ENCODE measurements at regions not wholly inside any gene's neighbourhood (a gene's known extent, or its start where the extent isn't known, plus 50 kb on each side); places are given as distances from the start of the nearest gene placed in this dataset.

DNA sequence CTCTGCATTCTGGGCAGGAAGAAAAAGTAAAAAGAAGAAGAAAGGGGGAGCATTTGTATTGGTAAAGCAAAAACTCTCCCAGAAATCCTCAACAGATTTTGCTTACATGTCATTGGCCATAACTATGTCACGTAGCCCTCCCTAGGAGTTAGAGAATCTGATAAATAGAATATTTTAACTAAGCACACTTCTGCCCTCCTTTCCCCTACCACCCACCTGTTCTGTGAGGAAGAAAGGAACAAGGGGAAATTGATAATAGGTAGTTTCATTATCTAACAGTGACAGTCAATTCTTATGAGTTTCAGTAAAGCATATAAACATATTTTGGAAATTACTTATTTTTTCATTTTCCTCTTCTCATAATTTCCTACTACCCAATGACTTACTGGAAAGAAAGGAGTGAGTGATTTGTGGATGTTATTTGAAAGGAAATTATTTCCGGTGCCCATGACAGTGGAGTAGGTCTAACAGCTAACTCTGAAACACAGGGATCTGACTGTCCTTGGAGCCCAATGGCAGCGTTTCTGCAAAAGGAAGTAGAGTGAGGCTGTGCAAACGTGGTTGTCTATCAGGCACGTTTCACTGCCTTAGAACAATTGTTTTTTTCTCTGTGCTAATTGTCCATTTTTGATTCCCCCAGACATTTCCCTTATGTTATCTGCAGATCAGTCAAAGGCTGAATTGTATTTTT, 128.6 kb upstream of the MDFIC start:
- intact Hi-C loops (cut with DNase I): no loop called here
- no peak for TF ChIP-seq EP300 (IDR thresholded peaks at IDR 0.05)
- TF ChIP-seq POLR2A (IDR thresholded peaks at IDR 0.05; ENCODE audit: low read depth): no peak
- TF ChIP-seq, protein P1, sequence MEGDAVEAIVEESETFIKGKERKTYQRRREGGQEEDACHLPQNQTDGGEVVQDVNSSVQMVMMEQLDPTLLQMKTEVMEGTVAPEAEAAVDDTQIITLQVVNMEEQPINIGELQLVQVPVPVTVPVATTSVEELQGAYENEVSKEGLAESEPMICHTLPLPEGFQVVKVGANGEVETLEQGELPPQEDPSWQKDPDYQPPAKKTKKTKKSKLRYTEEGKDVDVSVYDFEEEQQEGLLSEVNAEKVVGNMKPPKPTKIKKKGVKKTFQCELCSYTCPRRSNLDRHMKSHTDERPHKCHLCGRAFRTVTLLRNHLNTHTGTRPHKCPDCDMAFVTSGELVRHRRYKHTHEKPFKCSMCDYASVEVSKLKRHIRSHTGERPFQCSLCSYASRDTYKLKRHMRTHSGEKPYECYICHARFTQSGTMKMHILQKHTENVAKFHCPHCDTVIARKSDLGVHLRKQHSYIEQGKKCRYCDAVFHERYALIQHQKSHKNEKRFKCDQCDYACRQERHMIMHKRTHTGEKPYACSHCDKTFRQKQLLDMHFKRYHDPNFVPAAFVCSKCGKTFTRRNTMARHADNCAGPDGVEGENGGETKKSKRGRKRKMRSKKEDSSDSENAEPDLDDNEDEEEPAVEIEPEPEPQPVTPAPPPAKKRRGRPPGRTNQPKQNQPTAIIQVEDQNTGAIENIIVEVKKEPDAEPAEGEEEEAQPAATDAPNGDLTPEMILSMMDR (IDR thresholded peaks at IDR 0.05): no peak
- TF ChIP-seq POLR2AphosphoS5 (IDR thresholded peaks at IDR 0.05): no peak
- Histone ChIP-seq H3K27me3 (no peaks in the 10 kb centered on the region), H3K4me1 (peaks cover 0 to 14% (median 0%) of the 10 kb centered on the region in 4 donors), H3K27ac (replicated peaks in 1 of 4) (no peak overlapping the region), H3K4me3 (no peak overlapping the region), H3K36me3 (no peaks in the 10 kb centered on the region), H3K9me3 (no peaks in the 10 kb centered on the region)
- DNase-seq (ENCODE audit: extremely low spot score): no peak
- WGBS: 70% methylated on average over 5 of the region's 5 CpGs

DNA sequence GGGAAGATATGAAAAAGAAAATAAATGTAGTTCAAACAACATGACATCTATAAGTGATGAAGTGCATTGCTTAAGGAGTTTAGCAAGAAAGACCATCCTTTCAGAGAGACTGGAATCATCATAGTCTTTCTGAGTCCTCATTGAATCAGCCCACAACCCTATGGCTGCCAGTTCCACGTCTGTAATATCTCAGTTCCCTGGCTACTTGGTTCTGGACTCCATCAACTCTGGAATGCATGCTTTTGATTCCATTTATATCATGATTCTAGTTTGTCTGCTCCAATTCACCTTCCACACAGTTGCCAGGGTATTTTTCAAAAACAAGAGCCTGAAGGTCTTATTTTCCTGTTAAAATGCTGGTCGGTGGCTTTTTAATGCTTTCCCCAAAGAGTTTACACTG, 126.4 kb upstream of the MDFIC start:
- no peak for DNase-seq (ENCODE audit: extremely low spot score)
- 67% methylated on average over 2 of the region's 2 CpGs for WGBS
- Histone ChIP-seq H3K9me3 (no peaks in the 10 kb centered on the region), H3K36me3 (no peaks in the 10 kb centered on the region), H3K4me3 (no peak overlapping the region), H3K4me1 (peaks cover 0 to 14% (median 0%) of the 10 kb centered on the region in 4 donors), H3K27ac (replicated peaks in 1 of 4) (no peak overlapping the region), H3K27me3 (no peaks in the 10 kb centered on the region)
- intact Hi-C loops (cut with DNase I): no loop called here
- peak in 1 of 2 donors; percentile 18 for TF ChIP-seq POLR2AphosphoS5 (IDR thresholded peaks at IDR 0.05)
- TF ChIP-seq, protein P1 (IDR thresholded peaks at IDR 0.05): no peak

DNA sequence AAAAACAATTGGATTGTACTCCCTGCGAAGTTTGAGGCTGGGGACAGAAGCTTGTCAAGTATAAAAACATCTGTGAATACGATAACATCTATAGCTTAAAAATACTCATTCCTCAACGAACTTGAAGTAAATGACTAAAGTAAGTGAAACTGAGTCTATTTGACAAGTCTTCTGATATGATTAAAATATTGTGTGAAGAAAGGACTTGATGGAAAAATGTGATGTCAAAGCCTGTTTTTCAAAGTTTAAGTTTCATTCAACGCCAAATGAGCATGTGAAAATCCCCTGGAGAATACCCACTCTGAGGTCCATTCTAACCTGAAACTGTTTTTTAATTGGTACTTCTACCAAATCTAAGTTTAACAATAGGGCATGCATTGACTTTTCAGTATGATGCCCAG, 122.3 kb upstream of the MDFIC start:
- WGBS: 84% methylated on average over 4 of the region's 4 CpGs
- no peak overlapping the region for H3K27ac ChIP-seq (replicated peaks in 1 of 4)
- no peak for TF ChIP-seq POLR2AphosphoS5 (IDR thresholded peaks at IDR 0.05)
- TF ChIP-seq, protein P1 (IDR thresholded peaks at IDR 0.05): no peak
- TF ChIP-seq EP300 (IDR thresholded peaks at IDR 0.05): no peak
- TF ChIP-seq POLR2A (IDR thresholded peaks at IDR 0.05; ENCODE audit: low read depth): no peak
- no peaks in the 10 kb centered on the region for H3K9me3 ChIP-seq
- no peaks in the 10 kb centered on the region for H3K36me3 ChIP-seq
- intact Hi-C loops (cut with DNase I): no loop called here
- no peak overlapping the region for H3K4me3 ChIP-seq
- no peaks in the 10 kb centered on the region for H3K27me3 ChIP-seq
- peaks cover 0 to 7% (median 0%) of the 10 kb centered on the region in 4 donors for H3K4me1 ChIP-seq
- DNase-seq (ENCODE audit: extremely low spot score): no peak

DNA sequence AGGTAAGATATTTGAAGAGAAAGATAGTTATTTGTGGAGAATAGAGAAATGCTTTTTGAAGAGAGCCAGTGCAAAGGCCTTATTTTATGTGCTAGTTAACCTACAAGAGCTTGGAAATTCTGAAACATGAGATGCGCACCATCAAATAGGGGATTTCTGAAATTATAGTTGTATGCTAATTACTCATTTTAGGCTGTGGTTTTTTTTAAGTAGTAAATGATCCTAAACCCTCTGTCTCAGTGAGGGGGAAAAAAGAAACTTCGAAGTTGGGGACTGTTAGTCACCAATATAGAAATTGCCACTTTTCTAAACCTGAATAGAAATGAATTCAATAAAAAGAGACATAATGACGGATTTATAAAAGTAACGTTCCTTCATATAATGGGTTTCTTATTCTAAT, 119.3 kb upstream of the MDFIC start:
- Histone ChIP-seq H3K27ac (replicated peaks in 1 of 4) (no peak overlapping the region), H3K4me1 (no peaks in the 10 kb centered on the region), H3K9me3 (no peaks in the 10 kb centered on the region), H3K4me3 (no peak overlapping the region), H3K36me3 (no peaks in the 10 kb centered on the region), H3K27me3 (no peaks in the 10 kb centered on the region)
- TF ChIP-seq EP300 (IDR thresholded peaks at IDR 0.05) (no peak), POLR2A (IDR thresholded peaks at IDR 0.05; ENCODE audit: low read depth) (no peak), POLR2AphosphoS5 (IDR thresholded peaks at IDR 0.05) (no peak)
- TF ChIP-seq, protein P1 (IDR thresholded peaks at IDR 0.05): no peak
- intact Hi-C loops (cut with DNase I): no loop called here
- 89% methylated on average over 4 of the region's 4 CpGs for WGBS
- DNase-seq (ENCODE audit: extremely low spot score): no peak
